GM18870 (cell line): ENCODE measurements at regions not wholly inside any gene's neighbourhood (a gene's known extent, or its start where the extent isn't known, plus 50 kb on each side); places are given as distances from the start of the nearest gene placed in this dataset.

Experiments
- ATAC-seq: cut with Tn5 transposase; IDR thresholded peaks from one replicate; pipeline ENCODE4 v1.9.1; 2021; ENCODE audit warnings: moderate library complexity; ENCODE audit not compliant: unreplicated experiment

GRCh38 chr1:101153692-101154091 is 83.1 kb upstream of the S1PR1 start:
- no peak for ATAC-seq

- no peak for ATAC-seq
Measured at GRCh38 chr1:101152633-101153032, 84.2 kb upstream of the S1PR1 start.

- no peak for ATAC-seq
Measured at GRCh38 chr1:101151286-101151685, 85.5 kb upstream of the S1PR1 start.

GRCh38 chr1:101150670-101151069 is 86.1 kb upstream of the S1PR1 start:
- ATAC-seq, result no peak

GRCh38 chr1:101150266-101150665 is 86.6 kb upstream of the S1PR1 start:
- no peak for ATAC-seq

- no peak for ATAC-seq
Measured at GRCh38 chr1:101148980-101149379, 87.8 kb upstream of the S1PR1 start.

- ATAC-seq, result no peak
Measured at GRCh38 chr1:101147381-101147780, 89.4 kb upstream of the S1PR1 start.

- ATAC-seq, result no peak
Measured at GRCh38 chr1:101145449-101145820, 91.4 kb upstream of the S1PR1 start.

GRCh38 chr1:101144671-101145448 is 92.0 kb upstream of the S1PR1 start:
- peak; percentile 50 for ATAC-seq

- no peak for ATAC-seq
Measured at GRCh38 chr1:101142244-101142643, 94.6 kb upstream of the S1PR1 start.

GRCh38 chr1:101141376-101141775 is 95.4 kb upstream of the S1PR1 start:
- ATAC-seq, result no peak

- ATAC-seq, result no peak
Measured at GRCh38 chr1:101139821-101140718, 96.7 kb upstream of the S1PR1 start.

- ATAC-seq, result no peak
Measured at GRCh38 chr1:101139130-101139529, 97.7 kb upstream of the S1PR1 start.

GRCh38 chr1:101137144-101138126 is 99.4 kb upstream of the S1PR1 start:
- peak; percentile 21 for ATAC-seq

GRCh38 chr1:101136739-101137138 is 100.1 kb upstream of the S1PR1 start:
- peak; percentile 54 for ATAC-seq

- ATAC-seq, result no peak
Measured at GRCh38 chr1:101136271-101136670, 100.5 kb upstream of the S1PR1 start.

GRCh38 chr1:101135526-101135925 is 101.3 kb upstream of the S1PR1 start:
- no peak for ATAC-seq

GRCh38 chr1:101131239-101131843 is 105.5 kb upstream of the S1PR1 start:
- no peak for ATAC-seq

- ATAC-seq, result no peak
Measured at GRCh38 chr1:101130673-101131072, 105.1 kb upstream of the DPH5 start.

GRCh38 chr1:101128846-101129245 is 103.3 kb upstream of the DPH5 start:
- ATAC-seq, result no peak
